Stomach smooth muscle (tissue), 2 donors: ENCODE measurements at regions not wholly inside any gene's neighbourhood (a gene's known extent, or its start where the extent isn't known, plus 50 kb on each side); places are given as distances from the start of the nearest gene placed in this dataset.
A peak's percentile ranks its signal among the peaks of the same experiment; 100 is the strongest.

ENCODE experiments used
- H3K27ac ChIP-seq: one replicate; pipeline ENCODE4 v1.7.0; 2013; ENCODE audit warnings: mild to moderate bottlenecking, low read length, inconsistent platforms
- H3K27me3 ChIP-seq, 2 donors: one replicate each; pipeline ENCODE4 v1.7.0; 2013; ENCODE audit warnings: low read length in 2 of 2; ENCODE audit not compliant: insufficient read depth in 2 of 2, control insufficient read depth in 1 of 2
- H3K36me3 ChIP-seq, 2 donors: one replicate each; pipeline ENCODE4 v1.7.0; 2013; ENCODE audit warnings: low read length in 2 of 2; ENCODE audit not compliant: control insufficient read depth in 2 of 2, insufficient read depth in 2 of 2
- H3K4me1 ChIP-seq: one replicate; pipeline ENCODE4 v1.7.0; 2013; ENCODE audit warnings: low read length; ENCODE audit not compliant: control insufficient read depth, insufficient read depth
- H3K4me3 ChIP-seq, 2 donors: one replicate each; pipeline ENCODE4 v1.7.0; 2013; ENCODE audit warnings: low read length in 2 of 2
- H3K9ac ChIP-seq, 2 donors: one replicate each; pipeline ENCODE4 v1.7.0; 2013; ENCODE audit warnings: low read length in 2 of 2, mild to moderate bottlenecking in 1 of 2
- H3K9me3 ChIP-seq, 2 donors: one replicate each; pipeline ENCODE4 v1.7.0; 2013; ENCODE audit warnings: low read length in 2 of 2; ENCODE audit not compliant: control insufficient read depth in 2 of 2
- donor health status: healthy.
- donor health status: Pancreatic carcinoma.

GRCh38 chr9:16025627-16026026 lies 472.8 kb downstream of the CCDC171 start:
- Histone ChIP-seq H3K4me1 (peaks cover 3% of the 10 kb centered on the region), H3K27me3 (no peaks in the 10 kb centered on the region)

DNA sequence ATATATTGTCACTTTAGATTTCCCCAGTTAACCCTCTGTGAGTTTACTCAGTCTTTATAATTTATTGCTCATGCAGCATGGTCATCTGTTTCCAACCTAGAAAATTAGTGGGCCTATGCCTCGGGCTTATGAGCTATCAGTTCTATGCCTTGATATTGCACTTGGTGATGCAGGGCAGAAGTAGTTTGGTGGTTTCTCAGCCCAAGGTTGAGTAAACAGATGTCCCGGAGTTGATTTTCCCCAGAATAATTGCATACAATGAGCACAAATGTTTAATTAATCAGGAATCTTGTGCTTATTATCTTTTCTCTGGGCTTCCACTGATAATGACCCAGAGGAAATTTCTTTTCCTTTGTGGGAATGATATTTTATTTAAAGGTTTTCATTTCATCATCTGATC lies 474.0 kb downstream of the CCDC171 start:
- Histone ChIP-seq H3K4me1 (peaks cover 7% of the 10 kb centered on the region), H3K27me3 (no peaks in the 10 kb centered on the region), H3K9me3 (no peaks in the 10 kb centered on the region), H3K36me3 (no peaks in the 10 kb centered on the region), H3K27ac (no peak overlapping the region), H3K4me3 (no peak overlapping the region), H3K9ac (no peak overlapping the region)

More at GRCh38 chr9:16025627-16026026, 472.8 kb downstream of the CCDC171 start:
- no peaks in the 10 kb centered on the region for H3K9me3 ChIP-seq
- H3K9ac ChIP-seq = no peak overlapping the region
- no peaks in the 10 kb centered on the region for H3K36me3 ChIP-seq
- no peak overlapping the region for H3K4me3 ChIP-seq
- H3K27ac ChIP-seq = no peak overlapping the region

- H3K9me3 ChIP-seq = no peaks in the 10 kb centered on the region
These were observed 475.7 kb downstream of the CCDC171 start for GRCh38 chr9:16028548-16028947.

DNA sequence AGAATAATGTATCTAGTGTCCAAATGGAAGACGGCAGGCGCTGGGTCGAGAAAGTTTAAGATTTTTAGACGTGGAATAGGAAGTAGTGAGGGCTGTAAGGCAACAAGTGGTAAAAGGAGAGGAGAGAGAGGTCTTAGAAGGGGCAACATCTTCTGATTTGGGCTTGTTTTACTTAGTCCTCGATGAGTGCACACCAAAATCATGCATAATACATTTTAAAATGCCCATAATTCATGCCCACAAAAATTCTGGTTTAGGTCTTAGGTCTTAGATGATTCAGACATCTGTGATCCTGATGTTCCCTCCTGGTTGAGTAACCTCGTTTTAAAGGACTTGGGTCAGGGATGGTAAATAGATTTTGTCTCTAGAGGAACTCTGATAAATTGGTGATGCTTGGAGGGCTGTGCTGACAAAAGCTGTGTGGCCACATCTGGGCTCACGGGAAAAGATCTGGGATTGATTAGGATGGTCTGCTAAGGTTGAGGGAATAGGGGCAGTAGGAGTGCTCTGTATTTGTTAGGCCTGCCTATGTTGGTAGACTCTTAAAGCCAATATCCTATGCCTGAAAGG lies 476.3 kb downstream of the CCDC171 start:
- no peaks in the 10 kb centered on the region for H3K36me3 ChIP-seq
- H3K4me1 ChIP-seq = peaks cover 10% of the 10 kb centered on the region

More at GRCh38 chr9:16028548-16028947, 475.7 kb downstream of the CCDC171 start:
- Histone ChIP-seq H3K4me1 (peaks cover 10% of the 10 kb centered on the region), H3K9ac (no peak overlapping the region), H3K36me3 (no peaks in the 10 kb centered on the region), H3K27me3 (no peaks in the 10 kb centered on the region), H3K4me3 (no peak overlapping the region), H3K27ac (no peak overlapping the region)

GRCh38 chr9:16029796-16030363 lies 477.0 kb downstream of the CCDC171 start:
- H3K4me1 ChIP-seq = peaks cover 10% of the 10 kb centered on the region
- no peak overlapping the region for H3K4me3 ChIP-seq
- H3K27ac ChIP-seq = no peak overlapping the region
- H3K9me3 ChIP-seq = no peaks in the 10 kb centered on the region
- H3K36me3 ChIP-seq = no peaks in the 10 kb centered on the region
- no peaks in the 10 kb centered on the region for H3K27me3 ChIP-seq
- no peak overlapping the region for H3K9ac ChIP-seq

More for the DNA sequence above, 476.3 kb downstream of the CCDC171 start:
- Histone ChIP-seq H3K27me3 (no peaks in the 10 kb centered on the region), H3K9me3 (no peaks in the 10 kb centered on the region), H3K4me3 (no peak overlapping the region), H3K9ac (no peak overlapping the region), H3K27ac (no peak overlapping the region)

DNA sequence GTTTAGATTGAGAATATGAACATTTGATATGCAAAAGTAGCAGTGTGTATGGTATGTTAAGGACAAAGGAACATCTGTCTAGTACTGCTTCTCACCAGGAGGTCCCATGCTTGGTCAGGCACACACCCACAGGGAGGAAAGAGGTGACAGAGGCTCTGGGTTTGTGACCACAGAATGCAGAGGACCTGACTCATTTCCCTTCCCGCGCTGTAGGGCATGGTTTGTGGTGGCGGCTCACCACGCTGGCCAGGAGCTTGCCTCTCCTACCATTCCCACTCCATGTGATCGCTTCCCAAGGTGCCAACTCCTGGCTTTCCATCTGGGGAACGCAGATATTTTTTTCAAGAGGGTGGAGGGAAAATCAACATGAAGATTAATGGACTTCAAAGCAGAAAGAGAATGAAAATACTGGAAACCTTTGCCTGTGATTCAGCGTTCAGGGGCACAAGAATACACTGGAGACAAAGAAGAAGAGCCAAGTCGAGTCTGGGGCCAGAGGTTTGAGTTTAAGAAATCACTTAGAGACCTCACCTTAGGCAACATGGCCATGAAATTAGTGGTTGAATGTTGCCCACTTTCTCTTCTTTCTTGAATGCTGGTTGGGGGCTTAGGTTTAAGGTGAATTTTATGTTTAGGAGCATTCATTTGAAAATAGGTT lies 477.8 kb downstream of the CCDC171 start:
- Histone ChIP-seq H3K9ac (no peak overlapping the region), H3K27ac (no peak overlapping the region), H3K27me3 (no peaks in the 10 kb centered on the region), H3K4me3 (no peak overlapping the region), H3K36me3 (no peaks in the 10 kb centered on the region), H3K9me3 (no peaks in the 10 kb centered on the region), H3K4me1 (peaks cover 10% of the 10 kb centered on the region)

GRCh38 chr9:16031486-16031885 lies 478.6 kb downstream of the CCDC171 start:
- no peak overlapping the region for H3K9ac ChIP-seq
- H3K4me1 ChIP-seq = peaks cover 10% of the 10 kb centered on the region
- no peaks in the 10 kb centered on the region for H3K9me3 ChIP-seq
- peak overlapping the region; percentile 18 for H3K27ac ChIP-seq
- H3K27me3 ChIP-seq = no peaks in the 10 kb centered on the region
- no peaks in the 10 kb centered on the region for H3K36me3 ChIP-seq
- no peak overlapping the region for H3K4me3 ChIP-seq

GRCh38 chr9:16031971-16032370 lies 479.1 kb downstream of the CCDC171 start:
- no peaks in the 10 kb centered on the region for H3K27me3 ChIP-seq
- peak overlapping the region in 1 of 2 donors; percentile 8 for H3K4me3 ChIP-seq
- peak overlapping the region; percentile 18 for H3K27ac ChIP-seq
- H3K4me1 ChIP-seq = peaks cover 10% of the 10 kb centered on the region
- H3K9me3 ChIP-seq = no peaks in the 10 kb centered on the region
- no peaks in the 10 kb centered on the region for H3K36me3 ChIP-seq
- no peak overlapping the region for H3K9ac ChIP-seq

GRCh38 chr9:16032799-16033198 lies 480.0 kb downstream of the CCDC171 start:
- Histone ChIP-seq H3K27me3 (no peaks in the 10 kb centered on the region), H3K4me3 (no peak overlapping the region), H3K9ac (no peak overlapping the region), H3K27ac (no peak overlapping the region), H3K9me3 (no peaks in the 10 kb centered on the region), H3K36me3 (no peaks in the 10 kb centered on the region), H3K4me1 (peaks cover 7% of the 10 kb centered on the region)

- peaks cover 7% of the 10 kb centered on the region for H3K4me1 ChIP-seq
These were observed 480.4 kb downstream of the CCDC171 start for GRCh38 chr9:16033253-16033652.

More at GRCh38 chr9:16033253-16033652, 480.4 kb downstream of the CCDC171 start:
- Histone ChIP-seq H3K27ac (no peak overlapping the region), H3K4me3 (no peak overlapping the region), H3K9ac (no peak overlapping the region), H3K36me3 (no peaks in the 10 kb centered on the region), H3K27me3 (no peaks in the 10 kb centered on the region), H3K9me3 (no peaks in the 10 kb centered on the region)
